ENCODE measurements at regions not wholly inside any gene's neighbourhood (a gene's known extent, or its start where the extent isn't known, plus 50 kb on each side); places are given as distances from the start of the nearest gene placed in this dataset.

GRCh38 chrX:39832211-39832610 lies 265.5 kb downstream of the BCOR start:
- TF ChIP-seq CTCF (IDR thresholded peaks at IDR 0.05; ENCODE audit: low read depth, low read length) (no peak), EZH2phosphoT487 (IDR thresholded peaks at IDR 0.05; ENCODE audit: low read depth) (no peak)

All from OCI-LY3 (cell line).